NOMO-1 treated with DMSO at 0.1 percent for 48 hours (cell line): ENCODE measurements at regions not wholly inside any gene's neighbourhood (a gene's known extent, or its start where the extent isn't known, plus 50 kb on each side); places are given as distances from the start of the nearest gene placed in this dataset.
"Not testable (repeated sequence)": the region's sequence is repeated elsewhere in the genome, so short reads cannot be mapped to it uniquely, and the experiment has no call there.

Source experiments
- DNase-seq: peaks from one replicate; lab custom pipeline; 2025; ENCODE audit not compliant: unreplicated experiment; lab: John Stamatoyannopoulos, UW

GRCh38 chrX:74181976-74182375, 122.0 kb upstream of the ZCCHC13 start:
- not testable (repeated sequence) for DNase-seq

- DNase-seq = no peak
Observed at GRCh38 chrX:74180716-74181115, 123.3 kb upstream of the ZCCHC13 start.

GRCh38 chrX:74179990-74180389, 124.0 kb upstream of the ZCCHC13 start:
- DNase-seq = no peak

- DNase-seq = no peak
Observed at GRCh38 chrX:74179499-74179898, 124.5 kb upstream of the ZCCHC13 start.

GRCh38 chrX:74179071-74179470, 124.9 kb upstream of the ZCCHC13 start:
- no peak for DNase-seq

GRCh38 chrX:74178536-74178935, 125.4 kb upstream of the ZCCHC13 start:
- no peak for DNase-seq

- no peak for DNase-seq
Observed at GRCh38 chrX:74171465-74171864, 132.5 kb upstream of the ZCCHC13 start.

GRCh38 chrX:74162199-74162598, 141.8 kb upstream of the ZCCHC13 start:
- DNase-seq = no peak

GRCh38 chrX:74160816-74161215, 143.2 kb upstream of the ZCCHC13 start:
- DNase-seq = no peak

- DNase-seq = no peak
Observed at GRCh38 chrX:74160358-74160757, 143.6 kb upstream of the ZCCHC13 start.

- no peak for DNase-seq
Observed at GRCh38 chrX:74147439-74147838, 156.5 kb upstream of the ZCCHC13 start.

GRCh38 chrX:74138943-74139342, 165.0 kb upstream of the ZCCHC13 start:
- DNase-seq = no peak

- peak; percentile 48 for DNase-seq
Observed at GRCh38 chrX:74133156-74133796, 170.7 kb upstream of the ZCCHC13 start.

- DNase-seq = no peak
Observed at GRCh38 chrX:74132280-74132679, 171.7 kb upstream of the ZCCHC13 start.

GRCh38 chrX:74119016-74119910, 184.7 kb upstream of the ZCCHC13 start:
- peak; percentile 27 for DNase-seq

- no peak for DNase-seq
Observed at GRCh38 chrX:74117962-74118902, 185.7 kb upstream of the ZCCHC13 start.

- DNase-seq = no peak
Observed at GRCh38 chrX:74111245-74111644, 192.7 kb upstream of the ZCCHC13 start.

- no peak for DNase-seq
Observed at GRCh38 chrX:74107666-74108065, 196.3 kb upstream of the ZCCHC13 start.

GRCh38 chrX:74104356-74105015, 199.5 kb upstream of the ZCCHC13 start:
- DNase-seq = no peak

- not testable (repeated sequence) for DNase-seq
Observed at GRCh38 chrX:74098407-74098806, 205.6 kb upstream of the ZCCHC13 start.

- no peak for DNase-seq
Observed at GRCh38 chrX:74090049-74090448, 213.9 kb upstream of the ZCCHC13 start.
